ENCODE measurements at regions not wholly inside any gene's neighbourhood (a gene's known extent, or its start where the extent isn't known, plus 50 kb on each side); places are given as distances from the start of the nearest gene placed in this dataset.

DNA sequence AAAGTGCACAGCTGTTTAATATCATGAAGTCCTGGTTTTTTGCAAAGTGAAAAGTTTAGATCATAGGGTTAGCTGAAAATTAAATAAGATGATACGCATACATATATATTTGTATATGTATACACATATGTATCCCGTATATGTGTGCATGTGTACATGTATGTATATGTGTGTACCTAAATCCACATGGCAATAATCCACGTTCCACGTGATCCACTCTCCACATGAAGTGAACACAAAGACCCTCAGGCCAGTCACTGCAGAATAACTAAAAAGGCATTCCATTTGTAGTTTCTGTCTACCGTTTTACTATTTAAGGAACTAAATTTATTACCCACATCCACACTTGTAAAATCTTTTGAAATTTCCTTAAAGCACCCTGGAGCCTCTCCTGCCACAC is 294.9 kb downstream of the FOXA2 start:
- ChIA-PET POLR2A (ENCODE audit: partially characterized antibody) (no interaction called here), CTCF (ENCODE audit: partially characterized antibody) (no interaction called here)
- WGBS, 2 experiments (ENCODE audit: extremely low coverage in 1 of 2, insufficient coverage in 1 of 2, insufficient read length in 1 of 2, insufficient replicate concordance in 2 of 2, low coverage in 1 of 2, low lambda C conversion rate in 2 of 2, missing lambda C conversion rate in 1 of 2): 91% methylated on average over 5 of the region's 5 CpGs; no CpG with 5 or more reads in 1 of the 2 experiments
- no peaks in the 10 kb centered on the region for H3K9me3 ChIP-seq (ENCODE audit: insufficient read depth in 2 of 2, low read depth in 1 of 2, low read length in 1 of 2)
- no peak overlapping the region for H3K18ac ChIP-seq (ENCODE audit: extremely low read depth, low read length)
- no peak overlapping the region for H3K4ac ChIP-seq (replicated peaks; ENCODE audit: insufficient read length, low read depth, low read length)
- no peaks in the 10 kb centered on the region for H3K79me2 ChIP-seq (ENCODE audit: control insufficient read depth in 1 of 2, insufficient read depth in 2 of 2, low read length in 2 of 2)
- H3K9ac ChIP-seq (replicated peaks in 1 of 4; ENCODE audit: extremely low read depth in 1 of 4, low read depth in 3 of 4, low read length in 3 of 4): no peak overlapping the region
- H4K91ac ChIP-seq (replicated peaks; ENCODE audit: insufficient read length, low read length): no peak overlapping the region
- FAIRE-seq (no peak), DNase-seq (ENCODE audit: low read depth in 1 of 2, low spot score in 2 of 2) (no peak)
- H2BK12ac ChIP-seq (ENCODE audit: low read depth, low read length): no peak overlapping the region
- H3K36me3 ChIP-seq (ENCODE audit: control insufficient read depth in 2 of 4, insufficient read depth in 4 of 4, low read length in 3 of 4): no peaks in the 10 kb centered on the region
- H2BK15ac ChIP-seq (ENCODE audit: low read length): no peak overlapping the region
- no peaks in the 10 kb centered on the region for H4K20me1 ChIP-seq (replicated peaks in 1 of 2; ENCODE audit: control insufficient read depth in 1 of 2, insufficient read depth in 2 of 2, low read length in 2 of 2)
- H3K4me1 ChIP-seq (replicated peaks in 1 of 4; ENCODE audit: control insufficient read depth in 3 of 4, insufficient read depth in 4 of 4, low read length in 3 of 4): no peaks in the 10 kb centered on the region
- H3K79me1 ChIP-seq (ENCODE audit: low read depth, low read length): no peaks in the 10 kb centered on the region
- H3K4me3 ChIP-seq (ENCODE audit: extremely low read depth in 1 of 4, insufficient read depth in 2 of 4, low read depth in 3 of 4, low read length in 4 of 4): no peak overlapping the region
- no peak overlapping the region for H3K56ac ChIP-seq (replicated peaks; ENCODE audit: insufficient read length, low read depth, low read length)
- no peak overlapping the region for H3K4me2 ChIP-seq (ENCODE audit: insufficient read depth in 1 of 2, low read depth in 2 of 2, low read length in 2 of 2)
- H3K14ac ChIP-seq (ENCODE audit: insufficient read length): no peak overlapping the region
- no peak overlapping the region for H4K5ac ChIP-seq (ENCODE audit: insufficient read length, low read depth, low read length)
- H3K23ac ChIP-seq (ENCODE audit: insufficient read length): no peak overlapping the region
- H2AFZ ChIP-seq (ENCODE audit: low read length): no peak overlapping the region
- no peak overlapping the region for H3K27ac ChIP-seq (ENCODE audit: low read depth, low read length)
- H2BK120ac ChIP-seq (replicated peaks; ENCODE audit: low read depth, low read length): no peak overlapping the region
- H2BK20ac ChIP-seq (ENCODE audit: low read length): no peak overlapping the region
- no peaks in the 10 kb centered on the region for H3K27me3 ChIP-seq (replicated peaks in 1 of 4; ENCODE audit: control insufficient read depth in 3 of 4, extremely low read depth in 1 of 4, insufficient read depth in 3 of 4, low read length in 3 of 4)
- H2AK5ac ChIP-seq (ENCODE audit: low read depth, low read length): no peak overlapping the region
- H2BK5ac ChIP-seq (ENCODE audit: low read depth, low read length): no peak overlapping the region
- H3K23me2 ChIP-seq (ENCODE audit: low read depth, low read length): no peaks in the 10 kb centered on the region
- no peak overlapping the region for H4K8ac ChIP-seq (ENCODE audit: extremely low read depth, insufficient read depth, low read length)
- TF ChIP-seq, protein P1, sequence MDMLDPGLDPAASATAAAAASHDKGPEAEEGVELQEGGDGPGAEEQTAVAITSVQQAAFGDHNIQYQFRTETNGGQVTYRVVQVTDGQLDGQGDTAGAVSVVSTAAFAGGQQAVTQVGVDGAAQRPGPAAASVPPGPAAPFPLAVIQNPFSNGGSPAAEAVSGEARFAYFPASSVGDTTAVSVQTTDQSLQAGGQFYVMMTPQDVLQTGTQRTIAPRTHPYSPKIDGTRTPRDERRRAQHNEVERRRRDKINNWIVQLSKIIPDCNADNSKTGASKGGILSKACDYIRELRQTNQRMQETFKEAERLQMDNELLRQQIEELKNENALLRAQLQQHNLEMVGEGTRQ (IDR thresholded peaks at IDR 0.05; ENCODE audit: low read length): no peak
- TF ChIP-seq BRCA1 (IDR thresholded peaks at IDR 0.05; ENCODE audit: low read depth, low read length) (no peak), CTBP2 (IDR thresholded peaks at IDR 0.05; ENCODE audit: borderline replicate concordance, insufficient read depth, insufficient read length, low read length) (no peak), JUND (IDR thresholded peaks at IDR 0.05; ENCODE audit: low read length) (no peak), HDAC6 (IDR thresholded peaks at IDR 0.05; ENCODE audit: low read depth, low read length) (no peak), ZNF274 (IDR thresholded peaks at IDR 0.05; ENCODE audit: borderline replicate concordance, extremely low read depth, low read length) (no peak), HDAC2 (IDR thresholded peaks at IDR 0.05; ENCODE audit: borderline replicate concordance in 1 of 2, low read depth in 2 of 2, low read length in 2 of 2) (no peak), MAFK (IDR thresholded peaks at IDR 0.05; ENCODE audit: low read depth, low read length) (no peak), RNF2 (IDR thresholded peaks at IDR 0.05; ENCODE audit: borderline replicate concordance, low read depth, low read length, missing control alignments, poor library complexity, severe bottlenecking) (no peak), JUN (IDR thresholded peaks at IDR 0.05; ENCODE audit: low read depth, low read length) (no peak), CHD1 (IDR thresholded peaks at IDR 0.05; ENCODE audit: low read depth, low read length) (no peak), CREB1 (IDR thresholded peaks at IDR 0.05) (no peak), CHD2 (IDR thresholded peaks at IDR 0.05; ENCODE audit: low read length) (no peak), BCL11A (IDR thresholded peaks at IDR 0.05; ENCODE audit: low read depth in 2 of 2, low read length in 2 of 2) (no peak)

All from H1 (cell line).